OCI-LY7 (cell line): ENCODE measurements at regions not wholly inside any gene's neighbourhood (a gene's known extent, or its start where the extent isn't known, plus 50 kb on each side); places are given as distances from the start of the nearest gene placed in this dataset.

ENCODE experiments used
- BruUV-seq: library from RNA; stranded (reverse); fragments of 400-500 nt; replicated peaks from 2 replicates; lab custom pipeline; 2021; lab: Mats Ljungman, UMichigan
- CTCF ChIA-PET: fragments of 300-600 bp; sonication (Branson Sonifier 250); formaldehyde crosslinking; loops from one replicate; lab custom pipeline; 2022; ENCODE audit warnings: antibody characterized with exemption; ENCODE audit not compliant: unreplicated experiment; lab: Charles Lee
- POLR2A ChIA-PET: fragments of 300-600 bp; sonication (Branson Sonifier 250); formaldehyde crosslinking; loops from one replicate; lab custom pipeline; 2022; ENCODE audit warnings: antibody characterized with exemption; lab: Charles Lee
- DNase-seq: peaks from one replicate; pipeline ENCODE4 v3.0.0-alpha.2; 2015; ENCODE audit warnings: low spot score
- H2AFZ ChIP-seq: fragments of 200-600 bp; sonication (generic), shearing (Covaris generic); 2 replicates; pipeline ENCODE4 v1.6.1; 2014; ENCODE audit warnings: mild to moderate bottlenecking, antibody characterized with exemption, low read length, moderate library complexity
- H3K27ac ChIP-seq: fragments of 200-600 bp; sonication (generic); 2 replicates; pipeline ENCODE4 v1.5.1; 2014; ENCODE audit warnings: mixed run types, low read depth, mild to moderate bottlenecking, moderate library complexity, low read length, inconsistent platforms; ENCODE audit not compliant: poor library complexity, severe bottlenecking
- H3K36me3 ChIP-seq: fragments of 200-600 bp; sonication (generic); 2 replicates; pipeline ENCODE4 v1.6.1; 2014; ENCODE audit warnings: mild to moderate bottlenecking, antibody characterized with exemption, low read length, moderate library complexity, mixed read lengths; ENCODE audit not compliant: insufficient read depth
- H3K4me1 ChIP-seq: fragments of 200-600 bp; sonication (generic); 2 replicates; pipeline ENCODE4 v1.5.1; 2014; ENCODE audit warnings: mild to moderate bottlenecking, low read length; ENCODE audit not compliant: insufficient read depth, poor library complexity, severe bottlenecking
- H3K4me2 ChIP-seq: fragments of 200-600 bp; sonication (generic); 2 replicates; pipeline ENCODE4 v1.6.1; 2014; ENCODE audit warnings: mild to moderate bottlenecking, low read length
- H3K4me3 ChIP-seq: fragments of 200-600 bp; sonication (generic); 2 replicates; pipeline ENCODE4 v1.5.1; 2014; ENCODE audit warnings: mild to moderate bottlenecking, low read depth, low read length; ENCODE audit not compliant: poor library complexity, severe bottlenecking
- H3K79me2 ChIP-seq: fragments of 200-600 bp; sonication (generic); 2 replicates; pipeline ENCODE4 v1.6.1; 2016; ENCODE audit warnings: low read depth, mild to moderate bottlenecking, low read length, moderate library complexity, mixed read lengths; ENCODE audit not compliant: insufficient read depth
- H3K9me2 ChIP-seq: fragments of 200-600 bp; sonication (generic); 2 replicates; pipeline ENCODE4 v1.6.1; 2016; ENCODE audit warnings: mild to moderate bottlenecking, low read length, mixed read lengths; ENCODE audit not compliant: insufficient read depth
- H3K9me3 ChIP-seq: fragments of 200-600 bp; sonication (generic); 2 replicates; pipeline ENCODE4 v1.6.1; 2014; ENCODE audit warnings: mild to moderate bottlenecking, mixed run types, low read length, mixed read lengths
- H4K20me1 ChIP-seq: fragments of 200-600 bp; sonication (generic); 2 replicates; pipeline ENCODE4 v1.6.1; 2014; ENCODE audit warnings: mild to moderate bottlenecking, antibody characterized with exemption, low read length, moderate library complexity, mixed read lengths; ENCODE audit not compliant: insufficient read depth
- EZH2phosphoT487 ChIP-seq: fragments of 200-600 bp; sonication (generic); IDR thresholded peaks from 2 replicates; pipeline ENCODE4 v1.6.1; 2018; ENCODE audit warnings: low read depth, borderline replicate concordance, mild to moderate bottlenecking, mixed run types, antibody characterized with exemption, low read length, moderate library complexity, mixed read lengths
- intact Hi-C: fragments of 100-400 bp; cut with micrococcal nuclease; formaldehyde crosslinking; loops from one replicate; pipeline ENCODE4 v1.10.0; 2022; ENCODE audit not compliant: unreplicated experiment
- TF ChIP-seq, protein P1 (sequence below): fragments of 200-600 bp; sonication (generic); conservative IDR thresholded peaks from 2 replicates; pipeline ENCODE4 v1.5.1; 2014; ENCODE audit warnings: mild to moderate bottlenecking, antibody characterized with exemption, low read length, moderate library complexity, mixed read lengths

GRCh38 chr4:59380841-59381366, 1819.2 kb upstream of the ADGRL3 start:
- no peaks in the 10 kb centered on the region for H4K20me1 ChIP-seq
- H3K9me3 ChIP-seq = no peaks in the 10 kb centered on the region
- BruUV-seq = no TSS peak
- H3K9me2 ChIP-seq = no peaks in the 10 kb centered on the region
- H3K4me1 ChIP-seq = no peaks in the 10 kb centered on the region
- no peaks in the 10 kb centered on the region for H3K36me3 ChIP-seq
- POLR2A ChIA-PET = interaction anchor here (0.6 kb wide), 1 partner anchor 218 kb away, joined by 3 read pairs; no protein-coding TSS in a partner anchor
- intact Hi-C loops = no loop called here
- no peaks in the 10 kb centered on the region for H3K79me2 ChIP-seq
- no peak overlapping the region for H3K27ac ChIP-seq
- CTCF ChIA-PET = no interaction called here
- H3K4me2 ChIP-seq = no peak overlapping the region
- TF ChIP-seq, protein P1, sequence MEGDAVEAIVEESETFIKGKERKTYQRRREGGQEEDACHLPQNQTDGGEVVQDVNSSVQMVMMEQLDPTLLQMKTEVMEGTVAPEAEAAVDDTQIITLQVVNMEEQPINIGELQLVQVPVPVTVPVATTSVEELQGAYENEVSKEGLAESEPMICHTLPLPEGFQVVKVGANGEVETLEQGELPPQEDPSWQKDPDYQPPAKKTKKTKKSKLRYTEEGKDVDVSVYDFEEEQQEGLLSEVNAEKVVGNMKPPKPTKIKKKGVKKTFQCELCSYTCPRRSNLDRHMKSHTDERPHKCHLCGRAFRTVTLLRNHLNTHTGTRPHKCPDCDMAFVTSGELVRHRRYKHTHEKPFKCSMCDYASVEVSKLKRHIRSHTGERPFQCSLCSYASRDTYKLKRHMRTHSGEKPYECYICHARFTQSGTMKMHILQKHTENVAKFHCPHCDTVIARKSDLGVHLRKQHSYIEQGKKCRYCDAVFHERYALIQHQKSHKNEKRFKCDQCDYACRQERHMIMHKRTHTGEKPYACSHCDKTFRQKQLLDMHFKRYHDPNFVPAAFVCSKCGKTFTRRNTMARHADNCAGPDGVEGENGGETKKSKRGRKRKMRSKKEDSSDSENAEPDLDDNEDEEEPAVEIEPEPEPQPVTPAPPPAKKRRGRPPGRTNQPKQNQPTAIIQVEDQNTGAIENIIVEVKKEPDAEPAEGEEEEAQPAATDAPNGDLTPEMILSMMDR = no peak
- TF ChIP-seq EZH2phosphoT487 = no peak
- DNase-seq = no peak
- no peak overlapping the region for H3K4me3 ChIP-seq
- no peak overlapping the region for H2AFZ ChIP-seq

DNA sequence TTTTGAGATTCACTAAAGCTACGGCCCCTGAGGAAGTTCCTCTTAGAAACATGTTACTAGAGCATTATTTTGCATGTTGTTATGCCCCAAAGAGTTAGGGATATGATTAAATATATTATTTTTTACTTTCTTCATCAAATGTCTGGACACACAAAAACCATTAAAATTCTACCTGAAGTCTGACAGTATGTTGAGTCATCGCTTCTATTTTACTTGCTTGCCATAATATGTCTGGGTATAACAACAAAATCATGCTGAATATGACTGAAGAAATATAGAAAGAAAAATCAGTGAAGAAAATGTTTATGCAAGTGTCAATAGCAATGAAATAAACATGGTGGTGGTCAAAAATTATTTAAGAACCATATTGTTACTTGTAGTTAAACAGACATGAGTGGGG, 1818.5 kb upstream of the ADGRL3 start:
- Histone ChIP-seq H3K9me3 (no peaks in the 10 kb centered on the region), H3K36me3 (no peaks in the 10 kb centered on the region), H3K79me2 (no peaks in the 10 kb centered on the region), H3K9me2 (no peaks in the 10 kb centered on the region), H4K20me1 (no peaks in the 10 kb centered on the region), H3K4me3 (no peak overlapping the region), H3K4me2 (no peak overlapping the region), H3K4me1 (no peaks in the 10 kb centered on the region), H2AFZ (no peak overlapping the region), H3K27ac (no peak overlapping the region)
- intact Hi-C loops = no loop called here
- POLR2A ChIA-PET = interaction anchor here (0.6 kb wide), 1 partner anchor 218 kb away, joined by 3 read pairs; no protein-coding TSS in a partner anchor
- DNase-seq = no peak
- no TSS peak for BruUV-seq
- TF ChIP-seq, protein P1 = no peak
- TF ChIP-seq EZH2phosphoT487 = no peak
- CTCF ChIA-PET = no interaction called here
